ENCODE measurements at regions not wholly inside any gene's neighbourhood (a gene's known extent, or its start where the extent isn't known, plus 50 kb on each side); places are given as distances from the start of the nearest gene placed in this dataset.

- Histone ChIP-seq H3K4me3 (no peak overlapping the region), H3K36me3 (no peaks in the 10 kb centered on the region), H3K4me1 (no peaks in the 10 kb centered on the region), H3K27me3 (ENCODE audit: low read depth) (peaks cover 14% of the 10 kb centered on the region), H3K9me3 (no peaks in the 10 kb centered on the region), H3K27ac (no peak overlapping the region)
- DNase-seq (no peak), ATAC-seq (no peak)
- intact Hi-C loops (cut with DNase I), result no loop called here
- no peak for TF ChIP-seq CTCF (IDR thresholded peaks at IDR 0.05)
Observed at GRCh38 chr14:101134851-101135433, 231.4 kb upstream of the RTL1 start.

DNA sequence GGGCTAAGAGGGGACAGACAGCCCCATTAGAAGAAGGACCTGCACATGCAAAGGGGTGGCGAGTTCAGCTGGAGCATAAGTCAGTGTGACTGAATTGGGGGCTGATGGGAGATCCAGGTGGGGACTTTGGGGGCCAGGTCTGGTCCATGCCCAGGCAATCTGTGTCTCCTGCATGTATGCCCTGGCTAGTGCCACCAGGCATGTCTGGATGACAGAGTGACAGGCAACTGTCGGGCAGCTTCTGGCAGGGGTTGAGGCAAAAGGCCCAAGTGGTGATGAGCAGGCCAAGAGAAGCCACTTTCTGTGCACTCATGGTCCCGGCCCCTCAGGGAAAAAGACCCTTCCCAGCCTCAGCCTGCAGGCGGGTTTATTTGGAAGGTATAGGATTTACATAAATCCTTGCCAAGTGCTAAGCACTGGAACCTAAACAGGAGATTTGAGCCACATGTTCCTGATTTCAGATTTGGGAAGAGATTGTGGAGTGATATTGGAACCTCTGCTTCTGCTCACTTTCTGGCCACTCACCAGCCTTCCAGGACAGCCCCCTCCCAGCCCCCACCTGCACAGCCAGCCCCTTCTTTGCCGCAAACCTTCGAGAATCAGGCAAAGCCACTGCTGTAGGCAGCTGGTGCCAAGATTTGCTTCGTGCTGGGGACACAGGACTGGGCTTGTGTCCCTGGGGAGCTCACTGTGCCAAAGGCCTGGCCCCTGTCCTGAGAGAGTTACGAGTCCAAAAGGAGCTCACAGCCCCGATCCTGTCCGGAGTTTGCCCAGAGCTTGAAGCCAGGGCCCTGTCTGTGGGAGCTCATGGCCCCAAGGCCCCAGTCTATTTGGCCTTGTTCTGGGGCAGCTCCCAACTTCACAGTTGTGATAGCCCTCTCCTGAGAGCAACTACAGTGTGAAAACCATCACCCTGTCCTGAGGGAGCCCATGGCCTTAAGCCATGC is 232.5 kb upstream of the RTL1 start:
- Histone ChIP-seq H3K9me3 (peaks cover 1% of the 10 kb centered on the region), H3K27me3 (ENCODE audit: low read depth) (peaks cover 14% of the 10 kb centered on the region), H3K36me3 (no peaks in the 10 kb centered on the region), H3K27ac (no peak overlapping the region), H3K4me1 (no peaks in the 10 kb centered on the region), H3K4me3 (no peak overlapping the region)
- DNase-seq (peak; percentile 42), ATAC-seq (no peak)
- no peak for TF ChIP-seq CTCF (IDR thresholded peaks at IDR 0.05)
- intact Hi-C loops (cut with DNase I), result no loop called here

DNA sequence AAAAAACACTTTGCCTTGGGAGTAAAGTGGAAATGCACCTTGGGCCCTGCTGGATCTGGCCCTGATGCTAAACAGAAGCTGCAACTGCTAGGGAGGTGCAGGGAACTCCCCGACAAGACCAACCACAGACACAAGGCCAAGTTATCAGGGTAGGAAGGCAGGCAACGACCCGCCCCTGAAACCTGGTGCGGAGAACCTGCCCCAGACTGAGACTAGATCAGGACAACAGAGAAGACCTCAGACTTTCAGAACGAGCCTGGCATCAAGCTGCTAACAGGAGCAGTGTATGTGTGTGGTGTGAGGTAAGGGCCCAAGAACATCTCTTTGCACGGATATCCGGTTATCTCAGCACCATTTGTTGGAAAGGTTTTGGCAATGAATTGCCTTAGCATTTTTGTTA is 233.7 kb upstream of the RTL1 start:
- ATAC-seq, result no peak
- no peak overlapping the region for H3K4me3 ChIP-seq
- DNase-seq, result no peak
- H3K27me3 ChIP-seq (ENCODE audit: low read depth), result peaks cover 11% of the 10 kb centered on the region
- intact Hi-C loops (cut with DNase I), result no loop called here
- no peaks in the 10 kb centered on the region for H3K36me3 ChIP-seq
- H3K4me1 ChIP-seq, result no peaks in the 10 kb centered on the region
- TF ChIP-seq CTCF (IDR thresholded peaks at IDR 0.05), result no peak
- H3K9me3 ChIP-seq, result peaks cover 13% of the 10 kb centered on the region
- no peak overlapping the region for H3K27ac ChIP-seq

GRCh38 chr14:101147848-101148247 is 244.3 kb upstream of the RTL1 start:
- Histone ChIP-seq H3K4me1 (no peaks in the 10 kb centered on the region), H3K27me3 (ENCODE audit: low read depth) (peaks cover 4% of the 10 kb centered on the region), H3K9me3 (peaks cover 6% of the 10 kb centered on the region), H3K36me3 (no peaks in the 10 kb centered on the region), H3K27ac (no peak overlapping the region), H3K4me3 (no peak overlapping the region)
- ATAC-seq, result no peak
- TF ChIP-seq CTCF (IDR thresholded peaks at IDR 0.05), result no peak
- intact Hi-C loops (cut with DNase I), result no loop called here
- DNase-seq, result no peak

- H3K4me3 ChIP-seq, result no peak overlapping the region
- H3K9me3 ChIP-seq, result peaks cover 6% of the 10 kb centered on the region
- DNase-seq (no peak), ATAC-seq (no peak)
- H3K27me3 ChIP-seq (ENCODE audit: low read depth), result peaks cover 4% of the 10 kb centered on the region
- no peak for TF ChIP-seq CTCF (IDR thresholded peaks at IDR 0.05)
- H3K4me1 ChIP-seq, result no peaks in the 10 kb centered on the region
- no peaks in the 10 kb centered on the region for H3K36me3 ChIP-seq
- H3K27ac ChIP-seq, result no peak overlapping the region
- intact Hi-C loops (cut with DNase I), result no loop called here
Observed at GRCh38 chr14:101150039-101150610, 246.6 kb upstream of the RTL1 start.

All from lower lobe of right lung (tissue), 2 donors.